Occipital lobe (tissue), 1 donor: ENCODE measurements at regions not wholly inside any gene's neighbourhood (a gene's known extent, or its start where the extent isn't known, plus 50 kb on each side); places are given as distances from the start of the nearest gene placed in this dataset.

ENCODE experiments used
- DNase-seq: peaks from one replicate; lab custom pipeline; 2025; lab: John Stamatoyannopoulos, UW

- no peak for DNase-seq
Observed at GRCh38 chr21:16633831-16634459, 878.9 kb upstream of the CXADR start.

GRCh38 chr21:16634515-16634914 is 878.3 kb upstream of the CXADR start:
- DNase-seq: no peak

- DNase-seq: no peak
Observed at GRCh38 chr21:16640297-16641027, 872.4 kb upstream of the CXADR start.

GRCh38 chr21:16642353-16642752 is 870.5 kb upstream of the CXADR start:
- no peak for DNase-seq

- no peak for DNase-seq
Observed at GRCh38 chr21:16644685-16645084, 868.2 kb upstream of the CXADR start.

- DNase-seq: no peak
Observed at GRCh38 chr21:16650714-16651366, 862.0 kb upstream of the CXADR start.

DNA sequence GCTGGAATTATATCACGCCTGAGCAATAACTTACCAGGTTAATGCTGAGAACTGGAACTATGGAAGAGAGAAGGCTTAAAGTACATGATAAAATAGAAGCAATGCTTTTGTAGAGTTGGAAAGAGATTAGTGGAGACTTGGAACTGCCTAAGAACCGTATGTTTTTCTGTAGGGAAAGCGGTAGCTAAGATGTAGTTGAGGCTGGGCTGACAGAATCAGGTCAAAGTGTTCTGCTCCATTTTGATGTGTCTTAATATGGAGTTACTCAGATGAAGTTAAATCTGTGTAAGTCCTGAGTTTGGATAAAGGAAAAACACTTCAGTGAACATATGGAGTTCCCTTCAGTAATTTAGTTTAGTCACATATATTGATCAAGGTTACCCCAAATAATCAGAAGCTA is 860.9 kb upstream of the CXADR start:
- no peak for DNase-seq

- DNase-seq: no peak
Observed at GRCh38 chr21:16663436-16663835, 849.4 kb upstream of the CXADR start.

DNA sequence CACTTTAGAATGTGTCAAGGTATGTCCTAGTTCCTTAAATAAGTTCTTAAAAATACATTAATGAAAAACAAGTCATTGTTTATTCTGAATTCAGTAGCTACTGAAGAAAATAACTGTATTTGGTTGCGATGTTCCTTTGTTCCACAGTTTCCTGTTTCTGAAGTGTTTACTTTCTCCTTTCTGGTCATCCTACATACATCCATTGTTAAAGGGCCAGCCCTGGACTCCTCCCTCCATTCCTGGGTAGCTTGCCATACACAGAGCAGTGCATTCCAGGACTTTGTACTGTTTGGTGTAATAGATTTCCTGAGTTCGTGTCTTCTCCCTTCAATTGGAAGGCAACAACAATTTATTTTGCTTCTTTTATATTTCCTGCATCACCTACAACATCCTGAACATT is 845.4 kb upstream of the CXADR start:
- no peak for DNase-seq

GRCh38 chr21:16674949-16675348 is 837.9 kb upstream of the CXADR start:
- no peak for DNase-seq

DNA sequence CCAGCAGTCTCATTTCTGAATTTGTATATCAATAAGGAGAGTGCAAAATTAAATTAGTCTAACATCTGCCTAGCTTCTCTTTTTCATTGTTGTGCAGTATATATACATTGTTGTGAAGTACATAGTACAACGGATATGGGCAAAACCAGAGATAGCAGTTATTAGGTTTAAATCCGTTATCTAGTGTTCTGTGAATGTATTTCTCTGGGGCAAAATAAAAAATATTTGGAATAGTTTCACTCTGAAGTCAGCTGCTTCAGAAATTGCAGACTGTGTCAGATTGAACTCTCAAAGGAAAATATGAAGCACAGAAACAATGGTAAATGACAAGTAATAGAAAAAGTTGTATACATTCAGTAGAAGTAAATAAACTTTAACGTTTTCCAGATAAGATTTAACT is 836.5 kb upstream of the CXADR start:
- no peak for DNase-seq

- DNase-seq: no peak
Observed at GRCh38 chr21:16678429-16679160, 834.2 kb upstream of the CXADR start.

DNA sequence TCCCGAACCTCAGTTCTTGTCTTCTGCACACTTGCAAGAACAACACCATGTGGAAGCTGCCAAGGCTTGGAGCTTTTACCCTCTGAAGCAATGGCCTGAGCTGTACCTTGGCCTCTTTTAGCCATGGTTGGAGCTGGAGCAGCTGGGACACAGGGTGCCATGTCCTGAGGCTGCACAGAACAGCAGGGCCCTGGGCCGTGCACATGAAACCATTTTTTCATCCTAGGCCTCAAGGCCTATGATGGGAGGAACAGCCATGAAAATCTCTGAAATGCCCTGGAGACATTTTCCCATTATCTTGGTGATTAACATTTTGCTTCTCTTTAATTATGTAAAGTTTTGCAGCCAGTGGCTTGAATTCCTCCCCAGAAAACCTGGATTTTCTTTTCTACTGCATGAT is 817.8 kb upstream of the CXADR start:
- DNase-seq: no peak

DNA sequence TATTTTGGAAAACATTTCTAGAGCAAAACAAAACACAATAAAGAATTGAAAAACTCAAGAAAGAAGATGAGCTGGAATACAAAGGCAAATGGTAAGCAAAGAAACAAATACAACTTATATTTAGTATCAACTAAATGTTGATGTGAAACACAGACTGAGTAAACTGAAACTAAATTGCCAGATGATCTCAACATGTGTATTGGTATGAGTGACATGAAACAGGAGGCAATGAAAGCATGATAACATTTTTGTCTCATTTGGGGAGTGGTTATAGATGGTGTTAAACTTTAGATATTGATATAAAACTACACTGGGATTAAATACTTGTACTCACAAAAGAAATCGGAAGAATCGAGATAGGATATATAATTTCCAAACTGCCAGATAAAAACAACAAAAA is 805.6 kb upstream of the CXADR start:
- no peak for DNase-seq

DNA sequence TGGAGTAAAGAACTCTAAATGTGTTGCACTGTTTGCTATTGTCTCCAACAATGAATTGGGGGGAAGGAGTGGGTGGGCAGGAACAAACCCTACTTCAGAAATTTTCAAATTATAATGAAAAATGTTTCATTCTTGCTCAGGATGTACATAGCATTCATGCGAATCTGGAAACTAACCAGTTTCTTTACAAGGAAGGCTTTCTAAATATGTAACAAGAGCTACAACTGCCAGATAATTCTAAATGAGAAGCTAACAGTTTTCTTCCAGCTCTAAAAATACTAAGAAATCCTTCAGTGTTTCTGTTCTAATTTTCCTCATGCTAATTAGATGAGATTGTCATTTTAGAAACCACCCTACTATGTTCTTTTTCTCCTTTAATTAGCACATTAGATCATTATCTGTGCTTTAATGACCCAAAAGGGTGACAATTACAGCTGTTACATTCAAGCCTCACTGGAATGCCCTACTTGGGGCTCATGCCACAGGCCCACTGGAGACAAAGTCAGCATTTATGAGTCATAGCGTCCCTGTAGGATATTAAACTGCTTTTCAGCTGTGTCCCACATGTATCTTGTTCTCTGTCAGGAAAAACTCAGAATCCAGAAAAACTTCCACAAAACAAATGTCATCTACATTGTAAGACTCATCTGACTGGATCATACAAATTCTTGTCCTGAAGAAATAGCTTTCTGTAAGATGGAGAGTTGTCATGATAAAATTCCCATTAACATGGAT is 804.6 kb upstream of the CXADR start:
- DNase-seq: no peak

- DNase-seq: no peak
Observed at GRCh38 chr21:16709866-16710550, 802.8 kb upstream of the CXADR start.

DNA sequence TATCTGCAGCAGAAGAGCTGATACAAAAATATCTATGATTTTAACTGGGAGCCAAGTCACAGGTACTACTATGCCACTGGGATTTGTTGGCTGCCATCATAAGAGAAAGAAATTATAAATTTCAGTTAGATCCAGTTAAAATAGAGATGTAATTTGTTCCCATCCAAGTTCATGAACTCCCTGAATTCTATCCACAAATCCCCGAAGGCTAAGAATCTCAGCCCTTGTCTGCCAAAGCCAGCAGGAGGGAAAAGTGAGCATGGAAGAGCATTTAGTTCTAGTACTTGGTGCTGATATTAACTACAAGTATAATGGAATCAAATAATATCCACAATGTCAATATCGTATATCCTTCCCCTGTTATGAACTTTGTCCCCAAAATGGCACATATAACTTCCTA is 801.1 kb upstream of the CXADR start:
- DNase-seq: no peak

DNA sequence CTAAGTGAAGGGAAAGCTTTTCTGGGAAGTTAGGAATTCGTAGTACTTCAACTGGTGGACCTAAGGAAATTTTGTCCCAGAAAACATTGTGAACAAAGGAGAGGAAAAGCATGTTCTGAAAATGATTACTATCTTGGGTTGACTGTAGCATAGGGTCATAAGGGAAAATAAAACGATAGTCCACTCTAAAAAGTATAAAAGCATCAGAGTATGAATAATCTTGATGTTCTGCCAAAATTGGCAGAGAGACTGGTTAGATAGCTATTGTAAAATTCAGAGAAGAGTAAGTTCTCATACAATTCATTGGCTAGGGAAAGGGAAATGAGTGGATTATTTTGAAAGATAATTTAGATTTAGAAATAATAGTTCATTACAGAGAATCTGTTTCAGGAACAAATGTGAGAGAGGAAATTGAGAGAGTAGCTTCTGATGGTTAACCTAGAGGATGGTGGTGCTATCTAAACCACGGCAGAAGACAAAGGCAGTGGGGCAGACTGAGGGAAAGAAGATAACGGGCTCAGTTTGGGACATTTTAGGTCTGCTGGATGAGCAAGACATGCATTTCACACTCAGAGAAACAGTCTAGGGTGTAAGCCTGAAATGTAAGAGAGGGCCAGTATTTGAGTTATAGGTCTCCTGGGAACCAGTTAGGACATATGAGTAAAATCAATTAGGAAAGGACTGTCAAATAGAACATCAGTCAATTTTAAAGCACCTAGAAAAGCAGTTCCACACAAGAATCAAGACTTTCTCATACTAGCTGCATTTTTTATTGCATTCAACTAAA is 799.3 kb upstream of the CXADR start:
- no peak for DNase-seq

- DNase-seq: no peak
Observed at GRCh38 chr21:16740511-16740910, 772.3 kb upstream of the CXADR start.

DNA sequence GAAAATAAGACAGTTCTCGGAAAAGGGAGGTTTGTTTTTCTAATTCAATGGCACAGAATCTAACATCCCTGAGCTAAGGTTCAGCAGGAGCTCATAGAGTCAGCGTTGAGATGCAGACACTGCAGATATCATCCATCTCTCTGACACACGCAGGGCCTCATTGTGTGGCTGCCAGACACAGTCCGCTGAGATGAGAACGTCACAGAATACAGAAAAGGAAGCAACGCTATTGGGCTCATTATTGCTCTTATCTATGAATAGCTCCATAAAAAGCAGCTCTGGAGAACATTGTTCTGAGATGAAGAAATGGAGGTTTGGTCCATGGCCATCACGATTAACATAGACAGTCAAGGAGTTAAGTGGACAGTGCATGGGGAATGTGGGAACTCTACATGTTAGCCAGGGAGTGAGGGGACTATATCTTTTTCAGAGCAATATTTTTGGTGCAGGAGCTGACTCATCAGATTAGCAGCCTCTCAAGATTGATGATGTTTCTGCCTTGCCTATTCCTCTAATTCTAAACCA is 771.6 kb upstream of the CXADR start:
- no peak for DNase-seq
